Choroid plexus epithelial cell (primary cell): ENCODE measurements at regions not wholly inside any gene's neighbourhood (a gene's known extent, or its start where the extent isn't known, plus 50 kb on each side); places are given as distances from the start of the nearest gene placed in this dataset.
"Not testable (repeated sequence)": the region's sequence is repeated elsewhere in the genome, so short reads cannot be mapped to it uniquely, and the experiment has no call there.

Experiments
- DNase-seq: peaks from one replicate; pipeline ENCODE4 v3.0.0-alpha.2; 2010; ENCODE audit warnings: low read depth
- H3K4me3 ChIP-seq: 2 replicates; pipeline ENCODE4 v1.5.1; 2011; ENCODE audit warnings: low read depth, mild to moderate bottlenecking, control low read depth, low read length, moderate library complexity
- CTCF ChIP-seq: conservative IDR thresholded peaks from 2 replicates; pipeline ENCODE4 v1.5.1; 2011; ENCODE audit warnings: low read depth, mild to moderate bottlenecking, control low read depth, inconsistent platforms, low read length, moderate library complexity

DNA sequence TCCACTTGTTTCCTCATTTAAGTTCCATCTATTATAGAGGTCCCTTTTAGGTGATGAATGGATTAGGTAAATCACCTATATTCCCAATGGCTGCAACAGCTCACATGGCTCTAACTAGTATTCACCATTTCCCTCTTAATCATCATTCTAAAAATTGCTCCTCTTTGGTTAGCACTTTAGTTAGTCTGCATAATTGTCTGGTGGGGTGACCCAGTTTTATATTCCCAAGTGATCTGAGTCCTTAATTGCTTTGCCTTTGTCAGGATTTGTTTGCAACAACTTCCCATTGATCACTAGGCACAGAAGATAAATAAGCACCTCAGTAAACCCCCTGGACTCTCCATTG is 395.2 kb downstream of the RAB38 start:
- H3K4me3 ChIP-seq: no peak overlapping the region
- TF ChIP-seq CTCF: no peak
- DNase-seq: no peak

DNA sequence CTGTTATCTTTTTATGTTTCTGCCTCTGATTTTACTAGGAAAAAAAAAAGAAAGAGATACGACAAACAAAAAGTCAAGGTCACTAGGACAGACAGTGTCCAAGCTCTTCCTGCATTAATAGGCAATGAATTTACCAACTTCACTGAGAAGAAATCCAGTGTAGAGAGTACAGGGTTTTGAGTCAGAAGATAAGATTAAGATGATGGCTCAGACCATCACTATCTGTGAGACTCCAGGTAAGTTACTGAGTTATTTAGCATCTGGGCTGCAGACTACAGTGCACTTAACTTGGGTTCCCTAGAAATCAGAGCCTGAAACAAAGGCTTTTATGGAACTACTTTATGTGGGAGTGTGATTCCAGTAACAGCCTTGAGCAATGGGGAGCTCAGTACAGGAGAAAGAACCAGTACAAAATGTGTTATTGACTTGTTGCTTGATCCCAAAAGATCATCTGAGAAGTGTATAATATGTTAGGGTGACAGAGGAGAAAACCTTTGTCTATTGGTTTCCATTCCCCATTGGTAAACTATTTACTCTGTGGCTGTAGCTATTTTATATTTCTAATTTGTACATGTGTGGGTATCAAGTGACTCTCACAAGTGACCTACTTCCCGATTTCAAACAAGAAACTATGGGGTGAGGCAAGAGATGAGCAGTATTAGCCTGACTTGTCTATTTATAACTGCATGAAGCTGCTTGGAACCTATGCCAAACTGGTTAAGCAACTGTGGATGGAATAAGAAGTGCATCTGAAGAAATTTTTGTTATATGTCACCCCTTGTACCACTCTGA is 395.8 kb downstream of the RAB38 start:
- no peak for TF ChIP-seq CTCF
- DNase-seq: no peak
- no peak overlapping the region for H3K4me3 ChIP-seq

GRCh38 chr11:87778357-87778756 is 396.9 kb downstream of the RAB38 start:
- no peak for DNase-seq
- no peak for TF ChIP-seq CTCF
- no peak overlapping the region for H3K4me3 ChIP-seq

- H3K4me3 ChIP-seq: no peak overlapping the region
- TF ChIP-seq CTCF: no peak
- no peak for DNase-seq
Measured at GRCh38 chr11:87775036-87775435, 400.2 kb downstream of the RAB38 start.

GRCh38 chr11:87769661-87770060 is 405.6 kb downstream of the RAB38 start:
- H3K4me3 ChIP-seq: no peak overlapping the region
- DNase-seq: no peak
- TF ChIP-seq CTCF: no peak

GRCh38 chr11:87767615-87768014 is 407.6 kb downstream of the RAB38 start:
- DNase-seq: no peak
- no peak overlapping the region for H3K4me3 ChIP-seq
- TF ChIP-seq CTCF: no peak

GRCh38 chr11:87764075-87764474 is 411.2 kb downstream of the RAB38 start:
- not testable (repeated sequence) for DNase-seq, H3K4me3 ChIP-seq
